ENCODE measurements at regions not wholly inside any gene's neighbourhood (a gene's known extent, or its start where the extent isn't known, plus 50 kb on each side); places are given as distances from the start of the nearest gene placed in this dataset.

- TF ChIP-seq POLR2AphosphoS5 (IDR thresholded peaks at IDR 0.05) (no peak), CTCF (IDR thresholded peaks at IDR 0.05) (no peak), POLR2A (IDR thresholded peaks at IDR 0.05) (no peak)
Observed at GRCh38 chr5:109920736-109921135, 231.0 kb downstream of the MAN2A1 start.
